IMR-90 (cell line): ENCODE measurements at regions not wholly inside any gene's neighbourhood (a gene's known extent, or its start where the extent isn't known, plus 50 kb on each side); places are given as distances from the start of the nearest gene placed in this dataset.
A peak's percentile ranks its signal among the peaks of the same experiment; 100 is the strongest.

Experiments
- ATAC-seq: fragments of 200-7000 bp; cut with Tn5 transposase; 2 replicates; pipeline ENCODE4 v1.9.1; 2020; ENCODE audit warnings: low read depth, mild to moderate bottlenecking, moderate library complexity
- BruUV-seq: library from RNA; stranded (reverse); fragments of 400-500 nt; replicated peaks from 2 replicates; lab custom pipeline; 2021; lab: Mats Ljungman, UMichigan
- CTCF ChIA-PET: fragments of 300-600 bp; formaldehyde crosslinking; extraction: SDS; loops from one replicate; lab custom pipeline; 2021; ENCODE audit warnings: antibody characterized with exemption; lab: Yijun Ruan, JAX
- POLR2A ChIA-PET: fragments of 300-600 bp; sonication (Branson Sonifier 250); formaldehyde crosslinking; loops from one replicate; lab custom pipeline; 2022; ENCODE audit warnings: antibody characterized with exemption; ENCODE audit not compliant: unreplicated experiment; lab: Charles Lee
- DNase-seq: peaks from one replicate; pipeline ENCODE4 v3.0.0; 2013
- H2AFZ ChIP-seq: replicated peaks from 2 replicates; pipeline ENCODE3; 2013; ENCODE audit warnings: low read length, mild to moderate bottlenecking; ENCODE audit not compliant: poor library complexity
- H2AK5ac ChIP-seq: 2 replicates; pipeline ENCODE4 v1.6.1; 2013; ENCODE audit warnings: low read depth, low read length, inconsistent platforms
- H2AK9ac ChIP-seq: replicated peaks from 2 replicates; pipeline ENCODE3; 2013; ENCODE audit warnings: mild to moderate bottlenecking, low read depth, low read length, moderate library complexity; ENCODE audit not compliant: poor library complexity
- H2BK120ac ChIP-seq: 2 replicates; pipeline ENCODE4 v1.6.1; 2013; ENCODE audit warnings: low read depth, low read length, inconsistent platforms
- H2BK15ac ChIP-seq: 3 replicates; pipeline ENCODE4 v1.6.1; 2013; ENCODE audit warnings: low read depth, low read length, inconsistent platforms
- H2BK20ac ChIP-seq: 2 replicates; pipeline ENCODE4 v1.6.1; 2013; ENCODE audit warnings: low read depth, mild to moderate bottlenecking, inconsistent platforms, low read length, moderate library complexity
- H2BK5ac ChIP-seq: 2 replicates; pipeline ENCODE4 v1.6.1; 2013; ENCODE audit warnings: mild to moderate bottlenecking, low read depth, low read length, inconsistent platforms; ENCODE audit not compliant: poor library complexity, severe bottlenecking
- H3K14ac ChIP-seq: replicated peaks from 2 replicates; pipeline ENCODE4 v1.6.1; 2013; ENCODE audit warnings: low read depth, low read length, inconsistent platforms
- H3K18ac ChIP-seq: 2 replicates; pipeline ENCODE4 v1.6.1; 2013; ENCODE audit warnings: low read depth, low read length, control low read depth
- H3K23ac ChIP-seq: 2 replicates; pipeline ENCODE4 v1.6.1; 2013; ENCODE audit warnings: low read depth, low read length, inconsistent platforms
- H3K27ac ChIP-seq: 2 replicates; pipeline ENCODE4 v1.5.1; 2013; ENCODE audit warnings: mild to moderate bottlenecking, control low read depth, low read length; ENCODE audit not compliant: insufficient read depth
- H3K27me3 ChIP-seq: 2 replicates; pipeline ENCODE4 v1.6.1; 2013; ENCODE audit warnings: low read length; ENCODE audit not compliant: control insufficient read depth, insufficient read depth
- H3K36me3 ChIP-seq: 2 replicates; pipeline ENCODE4 v1.6.1; 2013; ENCODE audit warnings: low read length, mixed read lengths; ENCODE audit not compliant: control insufficient read depth, insufficient read depth
- H3K4ac ChIP-seq: 2 replicates; pipeline ENCODE4 v1.6.1; 2013; ENCODE audit warnings: low read depth, low read length, inconsistent platforms
- H3K4me1 ChIP-seq: 2 replicates; pipeline ENCODE4 v1.6.1; 2013; ENCODE audit warnings: low read length, mixed read lengths; ENCODE audit not compliant: control insufficient read depth, insufficient read depth
- H3K4me2 ChIP-seq: 2 replicates; pipeline ENCODE4 v1.6.1; 2013; ENCODE audit warnings: low read depth, mild to moderate bottlenecking, control low read depth, low read length, moderate library complexity
- H3K4me3 ChIP-seq: 2 replicates; pipeline ENCODE4 v1.5.1; 2013; ENCODE audit warnings: low read depth, mild to moderate bottlenecking, control low read depth, low read length, moderate library complexity; ENCODE audit not compliant: insufficient read depth
- H3K56ac ChIP-seq: 2 replicates; pipeline ENCODE4 v1.6.1; 2013; ENCODE audit warnings: low read length, inconsistent platforms; ENCODE audit not compliant: insufficient read depth; ENCODE audit errors: extremely low read depth
- H3K79me1 ChIP-seq, 2 experiments: 2 replicates each; pipeline ENCODE4 v1.6.1; 2013; ENCODE audit warnings: low read length in 2 of 2, inconsistent platforms in 1 of 2, low read depth in 1 of 2
- H3K9ac ChIP-seq: 2 replicates; pipeline ENCODE4 v1.6.1; 2013; ENCODE audit warnings: low read depth, low read length, control low read depth
- H3K9me1 ChIP-seq: 2 replicates; pipeline ENCODE4 v1.6.1; 2013; ENCODE audit warnings: low read length, inconsistent platforms; ENCODE audit not compliant: insufficient read depth
- H3K9me3 ChIP-seq: 2 replicates; pipeline ENCODE4 v1.6.1; 2013; ENCODE audit warnings: low read length; ENCODE audit not compliant: control insufficient read depth, insufficient read depth
- H4K20me1 ChIP-seq: 2 replicates; pipeline ENCODE4 v1.6.1; 2013; ENCODE audit warnings: low read length, inconsistent platforms; ENCODE audit not compliant: insufficient read depth
- H4K5ac ChIP-seq: 2 replicates; pipeline ENCODE4 v1.6.1; 2013; ENCODE audit warnings: mild to moderate bottlenecking, low read depth, low read length, control low read depth
- H4K8ac ChIP-seq, 2 experiments: 2 replicates each; pipeline ENCODE4 v1.6.1; 2013; ENCODE audit warnings: low read depth in 2 of 2, low read length in 2 of 2, control low read depth in 1 of 2, inconsistent platforms in 1 of 2
- H4K91ac ChIP-seq: 2 replicates; pipeline ENCODE4 v1.6.1; 2013; ENCODE audit warnings: low read depth, low read length, inconsistent platforms; ENCODE audit not compliant: insufficient read depth
- BHLHE40 ChIP-seq: fragments of 150-350 bp; IDR thresholded peaks from 2 replicates; pipeline ENCODE4 v1.6.1; 2016; ENCODE audit warnings: mild to moderate bottlenecking, low read depth, low read length
- CEBPB ChIP-seq: IDR thresholded peaks from 2 replicates; pipeline ENCODE4 v1.6.1; 2012; ENCODE audit warnings: low read depth, low read length, improper control_type of control experiment
- ELK1 ChIP-seq: fragments of 150-350 bp; IDR thresholded peaks from 2 replicates; pipeline ENCODE4 v1.6.1; 2016; ENCODE audit warnings: low read depth, mild to moderate bottlenecking, low read length, moderate library complexity, borderline replicate concordance
- FOS ChIP-seq: fragments of 150-350 bp; IDR thresholded peaks from 2 replicates; pipeline ENCODE4 v1.6.1; 2016; ENCODE audit warnings: low read depth, low read length
- MAFK ChIP-seq: IDR thresholded peaks from 2 replicates; pipeline ENCODE4 v1.6.1; 2012; ENCODE audit warnings: low read depth, low read length, improper control_type of control experiment
- MAZ ChIP-seq: IDR thresholded peaks from 2 replicates; pipeline ENCODE4 v1.6.1; 2012; ENCODE audit warnings: low read depth, mild to moderate bottlenecking, low read length, improper control_type of control experiment, moderate library complexity, borderline replicate concordance
- MXI1 ChIP-seq: IDR thresholded peaks from 2 replicates; pipeline ENCODE4 v1.6.1; 2012; ENCODE audit warnings: low read depth, mild to moderate bottlenecking, low read length, moderate library complexity, borderline replicate concordance
- POLR2A ChIP-seq: IDR thresholded peaks from 2 replicates; pipeline ENCODE4 v1.6.1; 2012; ENCODE audit warnings: mild to moderate bottlenecking, low read depth, low read length
- RAD21 ChIP-seq: IDR thresholded peaks from 2 replicates; pipeline ENCODE4 v1.6.1; 2012; ENCODE audit warnings: low read length, improper control_type of control experiment
- RCOR1 ChIP-seq: IDR thresholded peaks from 2 replicates; pipeline ENCODE4 v1.6.1; 2012; ENCODE audit warnings: mild to moderate bottlenecking, low read length, improper control_type of control experiment; ENCODE audit not compliant: insufficient replicate concordance
- RFX5 ChIP-seq: IDR thresholded peaks from 2 replicates; pipeline ENCODE4 v1.8.0; 2012; ENCODE audit warnings: low read depth, mild to moderate bottlenecking, low read length, moderate library complexity
- WGBS, 2 experiments: methylation state at CpG; one replicate each; pipeline versions ENCODE4 v1.1.5 to v1.1.7; 2013; ENCODE audit warnings: missing lambda C conversion rate in 2 of 2; ENCODE audit not compliant: insufficient read length in 1 of 2; ENCODE audit errors: extremely low coverage in 2 of 2; 5-methylcytosine and 5-hydroxymethylcytosine counted together
- dilution Hi-C: fragments of 300-500 bp; cut with HindIII; formaldehyde crosslinking; loops from one replicate; pipeline ENCODE4 v1.14.3; 2018; ENCODE audit warnings: low sequenced_read_pairs; ENCODE audit not compliant: unreplicated experiment
- in situ Hi-C: fragments of 300-500 bp; cut with MboI; formaldehyde crosslinking; loops from 3 replicates; pipeline ENCODE4 v1.14.3; 2019; ENCODE audit warnings: low sequenced_read_pairs, inconsistent platforms, mixed read lengths
- intact Hi-C: fragments of 100-400 bp; cut with micrococcal nuclease; formaldehyde crosslinking; loops from 2 replicates; pipeline ENCODE4 v1.10.0; 2022

- Histone ChIP-seq H2BK15ac (no peak overlapping the region), H2AFZ (no peak overlapping the region), H3K56ac (no peak overlapping the region), H4K91ac (no peak overlapping the region), H2AK5ac (no peak overlapping the region; the same call in 1 of the 2 replicates), H4K8ac (no peak overlapping the region), H3K4me2 (no peak overlapping the region), H3K18ac (no peak overlapping the region), H2BK20ac (no peak overlapping the region), H3K9me3 (peaks cover 2% of the 10 kb centered on the region; the same call in 1 of the 2 replicates), H2AK9ac (no peak overlapping the region), H3K4me1 (no peaks in the 10 kb centered on the region), H3K4me3 (no peak overlapping the region), H3K9me1 (no peaks in the 10 kb centered on the region; the same call in 1 of the 2 replicates), H4K20me1 (no peaks in the 10 kb centered on the region), H4K5ac (no peak overlapping the region), H3K27me3 (no peaks in the 10 kb centered on the region), H3K4ac (0 out of 2 replicates have a peak overlapping the region, but pooled peaks have one; percentile 13), H3K9ac (no peak overlapping the region), H3K23ac (no peak overlapping the region), H2BK5ac (no peak overlapping the region), H3K27ac (no peak overlapping the region), H3K36me3 (no peaks in the 10 kb centered on the region), H3K79me1 (no peaks in the 10 kb centered on the region), H2BK120ac (no peak overlapping the region), H3K14ac (no peak overlapping the region)
- dilution Hi-C loops = no loop called here
- 60% methylated on average over 1 of the region's 5 CpGs; no CpG with 5 or more reads in 1 of the 2 experiments for WGBS, 2 experiments
- POLR2A ChIA-PET = no interaction called here
- BruUV-seq = no TSS peak
- intact Hi-C loops = no loop called here
- CTCF ChIA-PET = no interaction called here
- no peak for TF ChIP-seq RFX5
- no peak for TF ChIP-seq CEBPB
- TF ChIP-seq RCOR1 = no peak
- no peak for TF ChIP-seq RAD21
- no peak for TF ChIP-seq FOS
- TF ChIP-seq ELK1 = no peak
- no peak for TF ChIP-seq MAFK
- no peak for TF ChIP-seq MAZ
- no peak for TF ChIP-seq MXI1
- TF ChIP-seq POLR2A = no peak
- no peak for TF ChIP-seq BHLHE40
- in situ Hi-C loops = no loop called here
- no peak for DNase-seq
- 0 out of 2 replicates have a peak, but pooled peaks have one; percentile 37 for ATAC-seq
These were observed 239.8 kb downstream of the RBM43 start for GRCh38 chr2:151021747-151022452.
